ENCODE measurements at regions not wholly inside any gene's neighbourhood (a gene's known extent, or its start where the extent isn't known, plus 50 kb on each side); places are given as distances from the start of the nearest gene placed in this dataset.
"Not testable (repeated sequence)": the region's sequence is repeated elsewhere in the genome, so short reads cannot be mapped to it uniquely, and the experiment has no call there.

DNA sequence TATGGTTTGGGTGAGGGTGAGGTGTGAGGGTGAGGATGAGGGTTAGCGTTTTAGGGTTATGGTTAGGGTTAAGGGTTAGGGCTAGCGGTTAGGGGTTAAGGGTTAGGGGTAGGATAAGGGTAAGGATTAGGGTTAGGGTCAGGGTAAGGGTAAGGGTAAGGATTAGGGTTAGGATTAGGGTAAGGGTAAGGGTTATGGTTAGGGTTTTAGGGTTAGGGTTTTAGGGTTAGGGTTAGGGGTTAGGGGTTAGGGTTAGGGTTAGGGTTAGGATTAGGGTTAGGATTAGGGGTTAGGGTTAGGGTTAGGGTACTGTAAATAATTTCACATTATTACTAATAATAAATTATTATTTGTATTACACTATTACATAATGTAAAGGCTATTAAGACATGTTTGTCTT is 359.5 kb downstream of the CACNA1B start:
- H3K4me3 ChIP-seq; H3K4me1 ChIP-seq; in situ Hi-C loops (cut with MboI; ENCODE audit: low sequenced_read_pairs); H3K27me3 ChIP-seq (ENCODE audit: low read depth); DNase-seq (ENCODE audit: low spot score in 2 of 2); H3K36me3 ChIP-seq (replicated peaks); H3K9me3 ChIP-seq: not testable (repeated sequence)

DNA sequence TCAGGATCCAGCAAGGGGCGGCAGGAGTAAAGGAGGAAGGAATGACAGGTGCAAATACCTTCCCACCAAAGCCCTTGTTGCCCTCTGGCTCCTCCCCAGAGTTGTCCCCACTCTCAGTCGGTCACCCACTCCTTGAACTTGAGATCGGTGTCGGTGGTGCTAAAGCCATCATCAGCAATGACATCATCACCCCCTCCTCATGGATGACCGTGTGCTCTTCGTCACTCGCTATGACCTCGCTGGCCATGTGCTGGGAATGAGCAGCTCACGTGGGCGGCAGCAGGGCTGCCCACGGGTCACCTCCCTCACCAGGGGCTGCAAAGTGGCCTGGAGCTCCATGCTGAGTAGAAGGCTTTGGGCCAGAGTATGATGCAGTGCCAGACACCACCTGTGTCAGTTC is 405.3 kb downstream of the CACNA1B start:
- in situ Hi-C loops (cut with MboI; ENCODE audit: low sequenced_read_pairs); H3K4me3 ChIP-seq; H3K36me3 ChIP-seq (replicated peaks); H3K27me3 ChIP-seq (ENCODE audit: low read depth); DNase-seq (ENCODE audit: low spot score in 2 of 2); H3K4me1 ChIP-seq; H3K9me3 ChIP-seq: not testable (repeated sequence)

Data from HAP-1 (cell line).